GM12865 (cell line): ENCODE measurements at regions not wholly inside any gene's neighbourhood (a gene's known extent, or its start where the extent isn't known, plus 50 kb on each side); places are given as distances from the start of the nearest gene placed in this dataset.
"Not testable (repeated sequence)": the region's sequence is repeated elsewhere in the genome, so short reads cannot be mapped to it uniquely, and the experiment has no call there.

Source experiments
- DNase-seq: peaks from one replicate; pipeline ENCODE4 v3.0.0; 2010; ENCODE audit warnings: low read depth
- H3K4me3 ChIP-seq: 2 replicates; pipeline ENCODE4 v1.5.1; 2011; ENCODE audit warnings: mild to moderate bottlenecking, low read depth, low read length, control low read depth
- CTCF ChIP-seq: IDR thresholded peaks from 2 replicates; pipeline ENCODE4 v1.5.1; 2011; ENCODE audit warnings: low read length, control low read depth, low read depth, inconsistent platforms; ENCODE audit not compliant: insufficient read depth; ENCODE audit errors: missing control alignments

GRCh38 chr12:127606476-127607015 is 660.4 kb upstream of the TMEM132C start:
- no peak for DNase-seq
- H3K4me3 ChIP-seq, result no peak overlapping the region
- no peak for TF ChIP-seq CTCF

GRCh38 chr12:127607146-127607725 is 659.7 kb upstream of the TMEM132C start:
- TF ChIP-seq CTCF, result no peak
- H3K4me3 ChIP-seq, result no peak overlapping the region
- no peak for DNase-seq

- not testable (repeated sequence) for DNase-seq, H3K4me3 ChIP-seq
Measured at GRCh38 chr12:127608359-127608758, 658.6 kb upstream of the TMEM132C start.

DNA sequence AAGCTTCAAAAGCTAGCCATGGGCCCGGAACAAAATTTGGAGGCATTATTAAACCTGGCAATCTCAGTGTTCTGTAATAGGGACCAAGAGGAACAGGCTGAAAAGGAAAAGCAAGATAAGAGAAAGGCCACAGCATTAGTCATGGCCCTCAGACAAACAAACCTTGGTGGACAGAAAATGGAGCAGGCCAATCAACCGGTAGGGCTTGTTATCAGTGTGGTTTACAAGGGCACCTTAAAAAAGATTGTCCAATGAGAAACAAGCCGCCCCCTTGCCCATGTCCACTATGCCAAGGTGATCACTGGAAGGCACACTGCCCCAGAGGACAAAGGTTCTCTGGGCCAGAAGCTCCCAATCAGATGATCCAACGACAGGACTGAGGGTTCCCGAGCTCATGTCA is 653.9 kb upstream of the TMEM132C start:
- DNase-seq, result no peak
- TF ChIP-seq CTCF, result no peak

DNA sequence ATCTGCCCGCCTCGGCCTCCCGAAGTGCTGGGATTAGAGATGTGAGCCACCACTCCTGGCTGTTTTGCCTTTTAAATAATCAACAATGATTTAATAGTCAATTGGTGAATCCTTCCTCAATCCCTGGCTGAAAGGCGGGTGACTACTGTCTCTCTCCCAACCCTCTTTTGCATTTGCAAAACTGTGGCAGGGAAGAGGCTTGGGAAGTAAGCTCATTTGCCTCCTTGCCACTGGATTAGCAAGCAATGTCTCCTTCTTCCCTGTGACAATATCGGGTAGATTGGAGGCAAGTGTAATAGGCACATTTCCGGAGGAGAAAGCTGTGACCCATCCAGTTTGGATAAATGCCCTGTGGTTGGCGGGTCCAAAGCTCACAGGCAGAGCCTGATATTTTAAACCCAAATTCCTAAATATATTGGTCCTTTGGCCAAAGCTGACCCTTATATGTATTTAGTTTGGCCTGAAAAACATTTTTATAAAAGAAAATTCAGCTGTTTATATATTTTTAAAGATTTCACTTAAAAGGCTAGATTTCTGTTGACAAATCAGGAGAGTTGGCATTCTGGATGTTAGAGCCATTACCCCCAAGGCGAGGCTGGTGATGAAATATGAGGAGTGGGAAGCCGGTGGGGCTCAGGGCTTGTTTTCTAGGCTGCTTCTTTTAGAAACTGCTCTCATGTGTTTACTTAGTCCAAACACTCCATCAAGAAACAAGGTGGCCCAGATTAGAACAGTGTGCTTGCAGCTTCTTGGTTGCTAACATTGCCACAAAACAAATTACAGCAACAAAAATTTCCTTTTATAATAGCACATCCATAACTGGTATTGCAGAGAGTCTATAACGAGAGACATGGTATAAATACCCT is 646.9 kb upstream of the TMEM132C start:
- no peak overlapping the region for H3K4me3 ChIP-seq
- no peak for TF ChIP-seq CTCF
- DNase-seq, result no peak

More for the DNA sequence above, 653.9 kb upstream of the TMEM132C start:
- no peak overlapping the region for H3K4me3 ChIP-seq

DNA sequence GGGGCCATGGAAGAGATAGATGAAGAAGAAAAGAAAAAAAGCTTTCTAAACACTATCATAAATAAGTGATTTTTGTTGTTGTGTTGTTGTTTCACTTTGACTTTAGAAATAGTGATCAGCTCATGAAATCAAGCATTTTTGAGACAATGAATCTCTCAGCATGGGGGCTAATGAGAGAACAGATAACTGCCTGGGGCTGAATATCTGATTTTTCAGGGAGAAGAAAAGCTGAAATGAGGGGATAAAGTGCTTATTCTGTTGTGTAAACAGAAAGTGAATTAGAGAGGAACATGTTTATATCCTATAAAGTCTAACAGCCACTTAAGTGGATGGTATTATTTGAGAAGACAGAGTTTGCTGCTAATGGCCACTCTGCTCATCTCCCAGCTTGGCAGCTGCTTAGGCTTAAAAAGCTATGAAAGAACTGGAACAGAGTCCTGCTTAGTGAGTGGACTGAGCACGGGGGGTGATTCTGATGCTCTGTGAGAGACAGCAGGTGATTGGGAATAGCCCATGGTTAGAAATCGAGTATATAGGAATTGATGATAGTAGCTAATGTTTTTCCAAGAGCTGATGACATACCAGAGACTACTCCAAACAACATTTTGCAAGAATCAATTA is 646.1 kb upstream of the TMEM132C start:
- H3K4me3 ChIP-seq, result no peak overlapping the region
- DNase-seq, result no peak
- TF ChIP-seq CTCF, result no peak

GRCh38 chr12:127621366-127621765 is 645.6 kb upstream of the TMEM132C start:
- no peak overlapping the region for H3K4me3 ChIP-seq
- DNase-seq, result no peak
- no peak for TF ChIP-seq CTCF
